Mucosa of rectum (tissue), 2 donors: ENCODE measurements at regions not wholly inside any gene's neighbourhood (a gene's known extent, or its start where the extent isn't known, plus 50 kb on each side); places are given as distances from the start of the nearest gene placed in this dataset.

Experiments
- H3K27ac ChIP-seq, 2 donors: one replicate each; pipeline ENCODE4 v1.7.0; 2013; ENCODE audit warnings: inconsistent platforms in 2 of 2, low read depth in 2 of 2, low read length in 2 of 2
- H3K27me3 ChIP-seq, 2 donors: one replicate each; pipeline ENCODE4 v1.7.0; 2013; ENCODE audit warnings: low read length in 2 of 2; ENCODE audit not compliant: control insufficient read depth in 2 of 2, insufficient read depth in 2 of 2
- H3K36me3 ChIP-seq, 2 donors: one replicate each; pipeline ENCODE4 v1.7.0; 2013; ENCODE audit warnings: low read length in 2 of 2; ENCODE audit not compliant: control insufficient read depth in 2 of 2, insufficient read depth in 2 of 2
- H3K4me1 ChIP-seq, 2 donors: one replicate each; pipeline ENCODE4 v1.7.0; 2013; ENCODE audit warnings: low read length in 2 of 2, mild to moderate bottlenecking in 1 of 2; ENCODE audit not compliant: control insufficient read depth in 2 of 2, insufficient read depth in 2 of 2
- H3K4me3 ChIP-seq, 2 donors: one replicate each; pipeline ENCODE4 v1.7.0; 2013; ENCODE audit warnings: low read length in 2 of 2
- H3K9ac ChIP-seq, 2 donors: one replicate each; pipeline ENCODE4 v1.7.0; 2013; ENCODE audit warnings: low read length in 2 of 2, low read depth in 1 of 2, mild to moderate bottlenecking in 1 of 2
- H3K9me3 ChIP-seq, 2 donors: one replicate each; pipeline ENCODE4 v1.7.0; 2013; ENCODE audit warnings: low read length in 2 of 2; ENCODE audit not compliant: control insufficient read depth in 2 of 2
- donor health status: healthy.
- donor health status: Normal muscosa, but diverticular disease.

- Histone ChIP-seq H3K9me3 (peaks cover 6 to 12% of the 10 kb centered on the region in 2 donors), H3K4me1 (no peaks in the 10 kb centered on the region), H3K27me3 (peaks cover 0 to 2% of the 10 kb centered on the region in 2 donors), H3K9ac (no peak overlapping the region), H3K36me3 (no peaks in the 10 kb centered on the region), H3K4me3 (no peak overlapping the region), H3K27ac (no peak overlapping the region)
These were observed 74.6 kb upstream of the MYL2 start for GRCh38 chr12:110995016-110995415.

DNA sequence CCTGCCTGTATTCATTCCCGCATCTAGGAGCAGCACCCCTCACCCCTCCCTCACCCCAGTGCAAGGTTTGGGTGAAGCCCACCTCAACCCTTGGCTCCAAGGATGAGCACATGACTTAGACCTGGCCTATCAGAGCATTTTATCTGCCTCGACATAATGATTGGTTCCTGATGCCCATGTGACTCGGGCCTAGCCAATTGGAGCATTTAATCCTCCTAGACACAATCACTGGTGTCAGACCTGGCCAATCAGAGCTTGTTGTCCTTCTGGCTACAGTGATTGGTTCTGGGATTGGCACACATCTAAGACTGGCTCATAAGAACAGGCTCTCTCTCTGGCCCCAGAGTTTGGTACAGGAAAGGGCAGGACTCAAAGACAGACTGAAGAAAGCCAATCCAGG is 73.1 kb upstream of the MYL2 start:
- Histone ChIP-seq H3K27ac (no peak overlapping the region), H3K4me1 (no peaks in the 10 kb centered on the region), H3K4me3 (no peak overlapping the region), H3K27me3 (peaks cover 0 to 2% of the 10 kb centered on the region in 2 donors), H3K36me3 (no peaks in the 10 kb centered on the region), H3K9me3 (peaks cover 6 to 7% of the 10 kb centered on the region in 2 donors), H3K9ac (no peak overlapping the region)

DNA sequence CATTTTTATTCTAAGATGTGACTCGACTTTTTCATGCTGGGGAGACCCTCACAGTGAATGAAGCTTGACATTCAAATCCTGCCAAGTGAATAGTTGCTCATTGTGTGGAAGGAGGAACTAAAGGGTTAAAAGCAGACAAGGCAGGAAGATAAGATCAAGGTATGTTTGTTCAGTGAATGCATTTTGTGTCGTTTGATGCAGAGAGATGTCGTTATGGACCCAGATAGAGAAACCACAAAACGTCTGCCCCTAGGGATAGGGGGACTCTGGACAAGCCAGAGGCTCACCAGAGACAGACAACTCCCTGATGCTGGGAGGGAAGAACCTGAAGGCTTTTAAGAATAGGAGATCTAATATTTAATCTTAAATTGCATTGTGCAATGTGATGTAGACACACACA is 72.5 kb upstream of the MYL2 start:
- Histone ChIP-seq H3K9ac (no peak overlapping the region), H3K9me3 (peaks cover 2 to 5% of the 10 kb centered on the region in 2 donors), H3K27me3 (peaks cover 0 to 2% of the 10 kb centered on the region in 2 donors), H3K4me1 (no peaks in the 10 kb centered on the region), H3K36me3 (no peaks in the 10 kb centered on the region), H3K27ac (no peak overlapping the region), H3K4me3 (no peak overlapping the region)

DNA sequence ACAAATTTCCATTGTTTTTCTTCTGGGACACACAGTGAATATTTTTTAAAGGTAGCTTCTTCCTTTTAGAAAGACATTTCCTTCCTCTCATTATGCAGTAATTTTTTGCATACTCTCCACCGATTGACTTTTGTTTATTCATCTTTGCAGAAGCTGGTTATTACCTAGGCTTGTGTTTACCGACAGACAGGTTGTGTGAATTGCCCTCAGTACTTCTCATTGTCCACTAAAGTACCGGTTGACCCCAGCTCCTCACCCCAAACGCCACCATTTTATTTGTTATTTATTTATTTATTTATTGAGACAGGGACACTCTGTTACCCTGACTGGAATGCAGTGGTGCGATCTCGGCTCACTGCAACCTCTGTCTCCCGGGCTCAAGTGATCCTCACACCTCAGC is 63.4 kb upstream of the MYL2 start:
- Histone ChIP-seq H3K36me3 (no peaks in the 10 kb centered on the region), H3K27me3 (peaks cover 0 to 2% of the 10 kb centered on the region in 2 donors), H3K4me1 (no peaks in the 10 kb centered on the region), H3K4me3 (no peak overlapping the region), H3K9ac (no peak overlapping the region), H3K9me3 (no peaks in the 10 kb centered on the region), H3K27ac (no peak overlapping the region)

- no peaks in the 10 kb centered on the region for H3K27me3 ChIP-seq
- H3K36me3 ChIP-seq = no peaks in the 10 kb centered on the region
- no peak overlapping the region for H3K27ac ChIP-seq
- no peak overlapping the region for H3K9ac ChIP-seq
- H3K4me3 ChIP-seq = no peak overlapping the region
- no peaks in the 10 kb centered on the region for H3K4me1 ChIP-seq
- H3K9me3 ChIP-seq = no peaks in the 10 kb centered on the region
These were observed 52.5 kb upstream of the MYL2 start for GRCh38 chr12:110972866-110973265.

GRCh38 chr12:110971936-110972335 is 51.6 kb upstream of the MYL2 start:
- Histone ChIP-seq H3K27me3 (no peaks in the 10 kb centered on the region), H3K27ac (no peak overlapping the region), H3K9me3 (no peaks in the 10 kb centered on the region), H3K4me1 (no peaks in the 10 kb centered on the region), H3K36me3 (no peaks in the 10 kb centered on the region), H3K9ac (no peak overlapping the region), H3K4me3 (no peak overlapping the region)

- Histone ChIP-seq H3K9ac (no peak overlapping the region), H3K36me3 (no peaks in the 10 kb centered on the region), H3K4me3 (no peak overlapping the region)
These were observed 51.0 kb upstream of the MYL2 start for GRCh38 chr12:110971189-110971920.

More at GRCh38 chr12:110971189-110971920, 51.0 kb upstream of the MYL2 start:
- Histone ChIP-seq H3K27me3 (no peaks in the 10 kb centered on the region), H3K27ac (no peak overlapping the region), H3K4me1 (no peaks in the 10 kb centered on the region), H3K9me3 (no peaks in the 10 kb centered on the region)
